HG03565 (cell line): ENCODE measurements at regions not wholly inside any gene's neighbourhood (a gene's known extent, or its start where the extent isn't known, plus 50 kb on each side); places are given as distances from the start of the nearest gene placed in this dataset.

Source experiments
- ATAC-seq: cut with Tn5 transposase; IDR thresholded peaks from one replicate; pipeline ENCODE4 v1.9.1; 2021; ENCODE audit warnings: mild to moderate bottlenecking, moderate library complexity; ENCODE audit not compliant: unreplicated experiment

- no peak for ATAC-seq
Observed at GRCh38 chr21:38186661-38187270, 70.0 kb upstream of the KCNJ15 start.

- no peak for ATAC-seq
Observed at GRCh38 chr21:38188037-38188436, 68.8 kb upstream of the KCNJ15 start.

DNA sequence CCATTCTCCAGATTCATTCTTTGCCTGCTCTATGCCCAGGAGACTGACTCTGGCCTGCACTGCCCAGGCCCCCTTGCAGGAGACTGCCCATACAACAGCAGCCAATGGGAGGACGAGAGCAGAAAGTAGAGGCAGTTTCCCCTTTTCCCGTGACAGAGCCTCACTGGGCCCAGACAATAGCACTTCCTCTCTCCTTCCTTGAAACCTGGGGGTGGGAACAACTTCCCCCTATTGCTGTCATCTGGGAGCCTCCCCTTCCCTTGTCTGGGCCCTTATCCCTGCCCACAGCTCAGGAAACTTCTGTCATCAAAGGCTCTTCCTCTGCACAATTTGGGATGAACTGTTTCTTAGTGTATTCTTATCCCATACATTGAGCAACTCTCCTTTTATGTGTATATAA is 60.8 kb upstream of the KCNJ15 start:
- no peak for ATAC-seq

DNA sequence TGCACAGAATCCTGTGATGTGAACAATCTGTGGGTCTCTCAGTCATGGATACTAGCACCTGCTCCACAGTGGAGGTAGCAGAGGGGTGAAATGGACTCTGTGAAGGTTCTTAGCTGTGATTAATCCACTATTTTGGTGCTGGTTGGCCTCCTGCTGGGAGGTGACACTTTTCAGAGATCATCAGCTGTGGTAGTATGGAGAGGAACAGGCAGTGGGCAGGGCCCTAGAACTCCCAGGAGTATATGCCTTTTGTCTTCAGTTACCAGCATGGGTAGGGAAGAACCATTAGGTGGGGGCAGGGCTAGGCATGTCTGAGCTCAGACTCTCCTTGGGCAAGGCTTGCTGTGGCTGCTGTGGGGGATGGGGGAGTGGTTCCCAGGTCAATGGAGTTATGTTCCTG is 54.0 kb upstream of the KCNJ15 start:
- ATAC-seq, result no peak

- ATAC-seq, result no peak
Observed at GRCh38 chr21:38203229-38203628, 53.6 kb upstream of the KCNJ15 start.

DNA sequence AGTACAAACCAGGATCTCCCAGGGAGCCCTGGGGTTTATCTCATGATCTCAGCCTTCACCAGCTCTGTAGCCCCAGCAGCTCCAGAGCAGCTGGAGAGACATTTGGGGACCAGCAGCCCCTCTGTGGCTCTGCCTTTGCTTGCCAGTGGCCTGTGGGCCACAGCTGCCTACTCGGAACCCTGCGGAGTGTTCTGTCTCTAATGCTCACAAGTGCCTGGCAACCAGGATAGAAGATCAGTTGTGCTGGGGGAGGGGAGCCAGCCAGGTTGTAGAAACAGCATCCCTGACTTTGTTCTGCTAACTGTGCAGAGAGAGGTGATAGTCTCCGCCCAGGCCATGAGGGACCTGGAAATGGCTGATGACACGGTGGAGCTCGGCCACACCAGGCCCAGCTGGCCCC is 50.9 kb upstream of the KCNJ15 start:
- ATAC-seq, result no peak

- no peak for ATAC-seq
Observed at GRCh38 chr21:38206646-38207045, 50.1 kb upstream of the KCNJ15 start.
